ENCODE measurements at regions not wholly inside any gene's neighbourhood (a gene's known extent, or its start where the extent isn't known, plus 50 kb on each side); places are given as distances from the start of the nearest gene placed in this dataset.

DNA sequence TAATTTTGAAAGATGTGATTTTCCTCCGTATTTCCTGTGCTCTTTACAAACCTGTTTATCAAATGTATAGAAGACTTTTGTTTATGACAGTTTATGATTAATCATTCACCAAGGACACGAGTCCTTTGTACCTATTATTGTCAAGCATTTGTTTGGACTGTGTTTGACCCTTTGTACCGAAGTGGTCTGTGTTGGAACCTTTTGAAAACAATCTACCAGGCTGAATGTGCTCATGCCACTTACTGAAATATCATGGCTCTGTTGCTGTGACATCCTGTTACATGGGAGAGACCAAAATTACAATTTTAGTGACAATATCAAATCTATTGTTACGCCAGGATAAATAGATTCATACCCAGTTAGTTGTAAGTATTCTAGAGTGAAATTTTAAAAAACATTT is 193.6 kb downstream of the IRS2 start:
- Histone ChIP-seq H3K4me3 (no peak overlapping the region), H3K9me3 (ENCODE audit: low read depth, low read length) (no peaks in the 10 kb centered on the region), H3K9ac (ENCODE audit: insufficient read length) (no peak overlapping the region), H3K27ac (no peak overlapping the region), H3K36me3 (ENCODE audit: insufficient read depth, low read length) (no peaks in the 10 kb centered on the region)
- TF ChIP-seq POLR2AphosphoS5 (IDR thresholded peaks at IDR 0.05; ENCODE audit: borderline replicate concordance, low read depth, low read length): no peak
- no peak for TF ChIP-seq EZH2 (IDR thresholded peaks at IDR 0.05)
- TF ChIP-seq FOXP2 (optimal IDR thresholded peaks at IDR 0.05; ENCODE audit: control extremely low read depth, extremely low read length, insufficient read depth): no peak
- DNase-seq (ENCODE audit: low read depth, low spot score): no peak

DNA sequence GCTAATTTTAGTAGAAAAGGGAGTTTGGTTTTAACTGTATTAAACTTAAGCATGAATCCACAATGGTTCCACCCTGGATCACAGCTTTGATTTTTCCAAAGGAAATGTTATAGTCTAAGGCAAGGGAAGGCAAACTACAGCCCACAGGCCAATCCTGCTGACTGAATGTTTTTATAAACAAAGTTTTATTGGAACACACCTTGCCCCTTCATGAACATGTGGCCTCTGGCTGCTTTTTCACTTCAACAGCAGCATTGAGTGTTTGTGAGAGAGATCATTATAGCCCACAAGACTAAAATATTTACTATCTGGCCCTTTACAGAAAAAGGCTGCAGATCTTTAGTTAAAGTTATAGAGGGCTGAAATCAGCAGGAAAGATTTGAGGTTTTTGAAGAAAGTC is 198.7 kb downstream of the IRS2 start:
- DNase-seq (ENCODE audit: low read depth, low spot score): no peak
- Histone ChIP-seq H3K4me3 (no peak overlapping the region), H3K27ac (no peak overlapping the region), H3K9me3 (ENCODE audit: low read depth, low read length) (no peaks in the 10 kb centered on the region), H3K9ac (ENCODE audit: insufficient read length) (no peak overlapping the region), H3K36me3 (ENCODE audit: insufficient read depth, low read length) (no peaks in the 10 kb centered on the region)
- no peak for TF ChIP-seq POLR2AphosphoS5 (IDR thresholded peaks at IDR 0.05; ENCODE audit: borderline replicate concordance, low read depth, low read length)
- TF ChIP-seq EZH2 (IDR thresholded peaks at IDR 0.05): no peak
- no peak for TF ChIP-seq FOXP2 (optimal IDR thresholded peaks at IDR 0.05; ENCODE audit: control extremely low read depth, extremely low read length, insufficient read depth)

DNA sequence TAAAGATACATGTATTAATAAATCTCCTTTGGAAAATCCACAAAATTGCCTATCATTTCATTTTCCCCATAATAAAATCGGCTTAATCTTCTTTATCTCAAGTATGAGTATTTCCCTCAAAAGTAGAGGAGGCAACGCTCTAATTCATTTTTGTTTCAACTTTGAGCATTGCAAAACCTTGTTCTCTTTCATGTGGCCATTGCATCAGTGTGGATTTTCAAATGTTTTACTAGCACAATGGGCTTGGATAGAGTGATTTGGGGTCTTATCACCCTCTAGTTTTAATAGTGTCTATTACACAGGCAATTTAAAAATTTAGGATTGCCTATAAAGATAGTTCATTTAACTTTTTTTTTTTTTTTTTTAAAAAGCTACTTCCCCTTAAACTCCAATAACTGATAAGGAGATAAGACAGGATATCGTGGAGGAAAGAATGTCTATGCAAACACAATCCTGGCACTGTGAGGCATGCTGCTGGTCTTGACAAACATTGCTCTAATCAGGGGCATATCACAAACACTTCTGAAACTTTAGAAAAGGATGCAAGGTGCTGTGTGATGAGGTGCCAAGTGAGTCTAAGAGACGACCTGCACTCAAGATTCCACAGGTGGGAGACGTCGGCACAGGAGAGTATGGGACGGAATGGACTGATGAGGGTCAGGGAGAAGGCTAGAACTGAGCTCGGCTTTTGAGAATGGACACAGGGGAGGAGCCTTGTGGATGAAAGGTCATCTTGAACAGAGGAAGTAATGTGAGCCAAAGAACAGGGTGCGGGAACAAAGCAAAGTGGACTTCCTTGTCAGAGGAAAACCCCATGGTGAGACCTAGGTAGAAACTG is 199.7 kb downstream of the IRS2 start:
- H3K36me3 ChIP-seq (ENCODE audit: insufficient read depth, low read length): no peaks in the 10 kb centered on the region
- no peaks in the 10 kb centered on the region for H3K9me3 ChIP-seq (ENCODE audit: low read depth, low read length)
- no peak overlapping the region for H3K27ac ChIP-seq
- no peak for DNase-seq (ENCODE audit: low read depth, low spot score)
- no peak overlapping the region for H3K4me3 ChIP-seq
- no peak overlapping the region for H3K9ac ChIP-seq (ENCODE audit: insufficient read length)
- no peak for TF ChIP-seq FOXP2 (optimal IDR thresholded peaks at IDR 0.05; ENCODE audit: control extremely low read depth, extremely low read length, insufficient read depth)
- TF ChIP-seq POLR2AphosphoS5 (IDR thresholded peaks at IDR 0.05; ENCODE audit: borderline replicate concordance, low read depth, low read length): no peak
- TF ChIP-seq EZH2 (IDR thresholded peaks at IDR 0.05): no peak

DNA sequence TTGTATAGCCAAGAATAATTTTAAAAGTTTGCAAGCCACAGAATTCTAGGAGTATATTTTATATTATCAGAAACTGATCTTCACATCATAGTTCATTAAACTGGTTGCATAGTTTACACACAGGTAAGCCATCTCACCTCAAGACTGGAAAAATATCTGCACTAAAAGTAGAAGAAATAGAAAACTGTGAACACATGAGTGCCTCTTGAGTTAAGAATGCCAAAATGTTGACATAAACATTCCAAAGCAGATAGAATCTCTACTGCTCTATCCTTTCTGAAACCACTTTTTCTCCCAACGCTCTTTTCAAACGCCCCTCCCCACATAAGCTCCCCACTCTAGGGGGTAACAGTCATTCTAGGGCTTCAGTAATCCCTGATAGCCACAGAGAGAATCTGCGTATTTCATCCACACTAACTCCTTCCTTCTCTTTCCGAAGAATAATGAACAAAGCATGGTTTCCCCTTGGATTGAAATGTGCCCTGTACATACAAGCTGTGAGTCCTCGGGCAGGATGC is 201.5 kb downstream of the IRS2 start:
- no peak for DNase-seq (ENCODE audit: low read depth, low spot score)
- Histone ChIP-seq H3K9me3 (ENCODE audit: low read depth, low read length) (no peaks in the 10 kb centered on the region), H3K9ac (ENCODE audit: insufficient read length) (no peak overlapping the region), H3K36me3 (ENCODE audit: insufficient read depth, low read length) (no peaks in the 10 kb centered on the region), H3K4me3 (no peak overlapping the region), H3K27ac (no peak overlapping the region)
- TF ChIP-seq POLR2AphosphoS5 (IDR thresholded peaks at IDR 0.05; ENCODE audit: borderline replicate concordance, low read depth, low read length): no peak
- TF ChIP-seq EZH2 (IDR thresholded peaks at IDR 0.05): no peak
- TF ChIP-seq FOXP2 (optimal IDR thresholded peaks at IDR 0.05; ENCODE audit: control extremely low read depth, extremely low read length, insufficient read depth): no peak

DNA sequence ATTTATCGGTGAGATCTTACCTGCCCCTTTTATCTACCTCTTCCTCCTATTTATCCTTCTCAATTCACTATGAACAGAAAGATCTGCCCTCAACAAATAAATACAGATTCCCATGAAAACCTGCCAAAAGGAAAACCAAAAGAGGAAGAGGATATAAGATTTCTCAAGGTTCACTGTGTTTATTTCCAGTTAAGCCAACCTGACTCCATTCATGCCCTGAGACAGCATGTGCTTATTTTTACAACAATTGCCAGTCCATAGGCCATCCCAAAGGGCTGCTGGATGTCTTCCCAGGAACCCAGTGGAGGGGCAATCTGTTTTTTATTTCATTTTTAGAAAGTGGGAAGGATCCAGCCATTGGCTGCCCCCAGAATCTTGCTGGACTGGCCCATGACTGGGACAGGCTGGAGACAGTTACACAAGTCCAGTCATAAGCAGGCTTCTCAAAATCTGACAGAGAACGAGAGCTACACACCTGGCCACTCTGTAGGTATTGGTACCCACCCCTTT is 209.1 kb downstream of the IRS2 start:
- no peak overlapping the region for H3K4me3 ChIP-seq
- no peak overlapping the region for H3K27ac ChIP-seq
- TF ChIP-seq EZH2 (IDR thresholded peaks at IDR 0.05): no peak
- TF ChIP-seq FOXP2 (optimal IDR thresholded peaks at IDR 0.05; ENCODE audit: control extremely low read depth, extremely low read length, insufficient read depth): no peak
- TF ChIP-seq POLR2AphosphoS5 (IDR thresholded peaks at IDR 0.05; ENCODE audit: borderline replicate concordance, low read depth, low read length): no peak
- H3K9ac ChIP-seq (ENCODE audit: insufficient read length): no peak overlapping the region
- DNase-seq (ENCODE audit: low read depth, low spot score): no peak
- no peaks in the 10 kb centered on the region for H3K9me3 ChIP-seq (ENCODE audit: low read depth, low read length)
- H3K36me3 ChIP-seq (ENCODE audit: insufficient read depth, low read length): no peaks in the 10 kb centered on the region

DNA sequence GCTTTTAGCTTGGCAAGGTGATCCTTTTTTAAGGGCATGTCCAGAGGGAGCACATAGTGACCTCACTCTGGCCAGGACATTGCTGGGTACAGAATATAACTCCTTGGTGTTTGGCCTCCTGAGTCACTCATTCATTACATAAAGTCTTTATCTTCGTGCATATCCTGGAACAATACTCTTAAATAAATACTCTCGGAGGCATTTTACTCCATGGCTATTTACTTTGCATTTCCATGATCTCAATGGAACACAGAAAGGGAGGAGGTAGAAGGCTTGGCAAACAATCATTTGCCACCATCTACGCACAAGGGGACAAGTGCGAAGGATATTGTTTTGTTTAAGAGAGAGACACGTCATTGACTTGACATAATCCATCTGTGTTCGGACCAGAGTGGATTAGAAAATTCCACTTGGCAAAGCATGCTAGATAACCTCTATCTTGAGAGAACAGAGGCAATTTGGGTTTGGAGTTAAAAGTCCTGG is 210.0 kb downstream of the IRS2 start:
- DNase-seq (ENCODE audit: low read depth, low spot score): no peak
- no peak overlapping the region for H3K27ac ChIP-seq
- H3K36me3 ChIP-seq (ENCODE audit: insufficient read depth, low read length): no peaks in the 10 kb centered on the region
- no peak overlapping the region for H3K9ac ChIP-seq (ENCODE audit: insufficient read length)
- no peaks in the 10 kb centered on the region for H3K9me3 ChIP-seq (ENCODE audit: low read depth, low read length)
- TF ChIP-seq POLR2AphosphoS5 (IDR thresholded peaks at IDR 0.05; ENCODE audit: borderline replicate concordance, low read depth, low read length): no peak
- H3K4me3 ChIP-seq: no peak overlapping the region

DNA sequence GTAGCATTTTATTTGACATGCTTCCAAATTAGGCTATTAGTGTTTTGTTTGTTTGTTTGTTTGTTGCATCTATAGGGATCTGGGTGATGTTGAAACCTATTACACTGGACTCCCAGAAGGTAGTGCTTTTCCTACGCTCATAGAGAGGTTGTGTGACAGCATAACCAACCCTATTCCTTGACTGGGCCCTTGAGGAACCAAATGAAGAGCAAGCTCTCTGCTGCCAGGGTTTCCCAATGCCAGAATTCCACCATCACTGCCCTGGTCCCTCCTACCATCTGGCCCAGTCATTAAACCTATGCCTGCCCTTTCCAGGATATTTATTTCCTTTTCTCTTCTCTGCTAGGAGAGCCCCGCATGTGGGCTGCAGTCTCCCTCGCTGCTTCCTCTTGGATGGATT is 210.6 kb downstream of the IRS2 start:
- Histone ChIP-seq H3K4me3 (no peak overlapping the region), H3K9ac (ENCODE audit: insufficient read length) (no peak overlapping the region), H3K9me3 (ENCODE audit: low read depth, low read length) (no peaks in the 10 kb centered on the region), H3K36me3 (ENCODE audit: insufficient read depth, low read length) (no peaks in the 10 kb centered on the region), H3K27ac (no peak overlapping the region)
- TF ChIP-seq FOXP2 (optimal IDR thresholded peaks at IDR 0.05; ENCODE audit: control extremely low read depth, extremely low read length, insufficient read depth): no peak
- no peak for TF ChIP-seq POLR2AphosphoS5 (IDR thresholded peaks at IDR 0.05; ENCODE audit: borderline replicate concordance, low read depth, low read length)
- TF ChIP-seq EZH2 (IDR thresholded peaks at IDR 0.05): no peak
- no peak for DNase-seq (ENCODE audit: low read depth, low spot score)

DNA sequence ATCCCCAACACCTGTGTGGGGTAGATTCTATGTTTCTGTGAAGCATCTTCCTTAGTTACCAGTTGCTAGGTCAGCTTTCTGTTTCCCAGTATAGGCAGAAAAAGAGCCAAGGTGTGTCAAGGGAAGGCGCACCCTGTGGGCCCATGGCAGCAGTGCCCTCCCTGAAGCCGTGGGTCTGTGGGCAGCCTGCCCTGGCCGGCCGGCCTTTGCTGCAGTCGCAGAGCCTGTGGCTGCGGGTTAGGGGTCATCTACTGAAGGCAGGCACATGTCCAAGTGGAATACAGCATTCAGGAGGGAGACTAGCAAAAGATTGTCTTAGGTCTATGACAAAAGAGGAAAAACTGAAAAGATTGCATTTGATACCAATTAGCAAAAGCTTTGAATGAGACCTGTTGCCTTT is 214.0 kb downstream of the IRS2 start:
- TF ChIP-seq POLR2AphosphoS5 (IDR thresholded peaks at IDR 0.05; ENCODE audit: borderline replicate concordance, low read depth, low read length) (no peak), EZH2 (IDR thresholded peaks at IDR 0.05) (no peak), FOXP2 (optimal IDR thresholded peaks at IDR 0.05; ENCODE audit: control extremely low read depth, extremely low read length, insufficient read depth) (no peak)
- no peak overlapping the region for H3K27ac ChIP-seq
- no peak overlapping the region for H3K9ac ChIP-seq (ENCODE audit: insufficient read length)
- DNase-seq (ENCODE audit: low read depth, low spot score): no peak
- H3K9me3 ChIP-seq (ENCODE audit: low read depth, low read length): no peaks in the 10 kb centered on the region
- no peak overlapping the region for H3K4me3 ChIP-seq
- no peaks in the 10 kb centered on the region for H3K36me3 ChIP-seq (ENCODE audit: insufficient read depth, low read length)

Data from SK-N-MC (cell line).